GM19467 (cell line): ENCODE measurements at regions not wholly inside any gene's neighbourhood (a gene's known extent, or its start where the extent isn't known, plus 50 kb on each side); places are given as distances from the start of the nearest gene placed in this dataset.
"Not testable (repeated sequence)": the region's sequence is repeated elsewhere in the genome, so short reads cannot be mapped to it uniquely, and the experiment has no call there.

Experiments
- ATAC-seq: cut with Tn5 transposase; IDR thresholded peaks from one replicate; pipeline ENCODE4 v1.9.1; 2021; ENCODE audit warnings: mild to moderate bottlenecking, moderate library complexity; ENCODE audit not compliant: unreplicated experiment

- no peak for ATAC-seq
Measured at GRCh38 chr14:71355324-71356201, 448.3 kb downstream of the PCNX1 start.

- no peak for ATAC-seq
Measured at GRCh38 chr14:71358209-71358931, 451.1 kb downstream of the PCNX1 start.

GRCh38 chr14:71358932-71359421 is 451.7 kb downstream of the PCNX1 start:
- not testable (repeated sequence) for ATAC-seq

GRCh38 chr14:71359823-71360222 is 452.6 kb downstream of the PCNX1 start:
- no peak for ATAC-seq

- ATAC-seq: no peak
Measured at GRCh38 chr14:71361336-71361735, 454.1 kb downstream of the PCNX1 start.

- ATAC-seq: no peak
Measured at GRCh38 chr14:71361874-71362273, 454.6 kb downstream of the PCNX1 start.

- no peak for ATAC-seq
Measured at GRCh38 chr14:71362282-71362681, 455.0 kb downstream of the PCNX1 start.

GRCh38 chr14:71362920-71363584 is 455.8 kb downstream of the PCNX1 start:
- no peak for ATAC-seq

- ATAC-seq: no peak
Measured at GRCh38 chr14:71363946-71364925, 457.0 kb downstream of the PCNX1 start.

GRCh38 chr14:71365361-71365760 is 458.1 kb downstream of the PCNX1 start:
- no peak for ATAC-seq

GRCh38 chr14:71366861-71367260 is 459.6 kb downstream of the PCNX1 start:
- ATAC-seq: no peak

GRCh38 chr14:71371711-71372396 is 464.6 kb downstream of the PCNX1 start:
- ATAC-seq: no peak

GRCh38 chr14:71372411-71372838 is 465.2 kb downstream of the PCNX1 start:
- no peak for ATAC-seq

- ATAC-seq: no peak
Measured at GRCh38 chr14:71373773-71374172, 466.5 kb downstream of the PCNX1 start.

- no peak for ATAC-seq
Measured at GRCh38 chr14:71374989-71375388, 467.7 kb downstream of the PCNX1 start.

GRCh38 chr14:71377099-71377498 is 469.8 kb downstream of the PCNX1 start:
- no peak for ATAC-seq

GRCh38 chr14:71380271-71380670 is 473.0 kb downstream of the PCNX1 start:
- no peak for ATAC-seq

- no peak for ATAC-seq
Measured at GRCh38 chr14:71381814-71382213, 474.6 kb downstream of the PCNX1 start.

GRCh38 chr14:71382315-71382714 is 475.1 kb downstream of the PCNX1 start:
- no peak for ATAC-seq

- no peak for ATAC-seq
Measured at GRCh38 chr14:71383510-71383909, 476.3 kb downstream of the PCNX1 start.
